Lung (tissue), 11 donors: ENCODE measurements at regions not wholly inside any gene's neighbourhood (a gene's known extent, or its start where the extent isn't known, plus 50 kb on each side); places are given as distances from the start of the nearest gene placed in this dataset.

ENCODE experiments used
- ATAC-seq: fragments of 200-7000 bp; cut with Tn5 transposase; one replicate; pipeline ENCODE4 v1.9.1; 2020; ENCODE audit warnings: moderate number of reproducible peaks; ENCODE audit not compliant: insufficient read depth, low FRiP score
- DNase-seq, 3 donors: peaks; one replicate each; pipeline ENCODE4 v3.0.0-alpha.2; 2013 to 2017
- H3K27ac ChIP-seq, 2 donors: one replicate each; pipeline ENCODE4 v1.5.1; 2013; ENCODE audit warnings: mild to moderate bottlenecking in 2 of 2, moderate library complexity in 2 of 2, control low read depth in 1 of 2, inconsistent platforms in 1 of 2, low read depth in 1 of 2, low read length in 1 of 2
- H3K27me3 ChIP-seq, 3 donors: one replicate each; pipeline ENCODE4 v1.5.1; 2013; ENCODE audit warnings: low read length in 2 of 3; ENCODE audit not compliant: control insufficient read depth in 3 of 3, insufficient read depth in 3 of 3
- H3K36me3 ChIP-seq, 4 donors: one replicate each; pipeline ENCODE4 v1.5.1; 2013; ENCODE audit warnings: low read length in 4 of 4, mild to moderate bottlenecking in 1 of 4, moderate library complexity in 1 of 4; ENCODE audit not compliant: control insufficient read depth in 4 of 4, insufficient read depth in 4 of 4
- H3K4me1 ChIP-seq, 5 donors: one replicate each; pipeline ENCODE4 v1.5.1; 2013; ENCODE audit warnings: low read length in 5 of 5, mild to moderate bottlenecking in 2 of 5, moderate library complexity in 1 of 5; ENCODE audit not compliant: control insufficient read depth in 5 of 5, insufficient read depth in 5 of 5
- H3K4me3 ChIP-seq: one replicate; pipeline ENCODE4 v1.5.1; 2013; ENCODE audit warnings: mild to moderate bottlenecking, control low read depth, moderate library complexity
- H3K9ac ChIP-seq, 2 donors: one replicate each; pipeline ENCODE4 v1.5.1; 2013; ENCODE audit warnings: low read length in 2 of 2, control low read depth in 1 of 2; ENCODE audit not compliant: insufficient read depth in 1 of 2
- H3K9me3 ChIP-seq, 4 donors: one replicate each; pipeline ENCODE4 v1.5.1; 2013; ENCODE audit warnings: low read length in 3 of 4, mild to moderate bottlenecking in 1 of 4, moderate library complexity in 1 of 4; ENCODE audit not compliant: control insufficient read depth in 4 of 4, insufficient read depth in 3 of 4
- WGBS, 2 donors: extraction: QIAGEN DNeasy Blood & Tissue Kit; methylation state at CpG; one replicate each; pipeline ENCODE4 v1.1.7; 2013; 5-methylcytosine and 5-hydroxymethylcytosine counted together
- TF ChIP-seq, protein P1 (sequence below): IDR thresholded peaks from 2 replicates; pipeline ENCODE4 v1.5.1; 2012; ENCODE audit warnings: mild to moderate bottlenecking; ENCODE audit errors: control extremely low read depth, extremely low read depth
- donor health status: control.
- donor health status: control.
- donor health status: Bipolar disorder and iron deficiency.
- donor health status: healthy.
- donor health status: DM: yes; HTN: yes; CAD: no.

DNA sequence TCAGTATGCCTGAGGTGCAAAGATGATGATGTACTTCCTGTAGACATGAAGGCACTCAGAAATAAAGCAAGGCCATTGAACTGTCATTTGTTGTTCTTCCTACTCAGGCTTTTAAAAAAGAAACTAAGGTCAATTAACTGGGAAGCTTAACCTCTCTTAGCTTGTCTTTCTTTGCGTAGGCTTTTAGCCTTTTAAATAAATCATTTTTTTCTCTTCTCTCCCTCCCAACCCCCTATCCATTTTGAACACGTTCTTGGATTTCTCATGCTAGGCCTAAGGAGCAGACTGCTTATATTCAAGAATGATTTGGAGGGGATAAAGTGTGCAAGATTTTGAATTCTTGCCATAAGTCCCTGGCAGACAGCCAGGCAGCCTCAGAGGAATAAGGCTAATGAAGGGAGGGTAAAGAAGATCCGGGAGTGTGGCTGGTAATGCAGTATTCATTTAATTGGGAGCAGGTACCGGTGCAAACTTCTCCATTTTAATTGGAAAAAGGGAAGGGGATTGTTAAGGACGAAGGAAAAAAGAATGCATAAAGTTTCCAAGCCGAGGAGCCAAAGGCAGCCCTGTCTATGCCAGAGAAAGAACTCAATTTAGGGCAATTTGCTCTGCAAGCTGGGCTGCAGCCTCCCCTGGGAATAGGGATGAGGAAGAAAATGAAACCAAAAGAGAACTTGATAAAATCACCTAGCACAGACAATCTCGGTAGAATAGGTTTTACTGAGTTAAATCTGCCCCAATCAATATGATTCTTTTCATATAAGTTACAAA lies 343.8 kb upstream of the MMS22L start:
- Histone ChIP-seq H3K27me3 (no peaks in the 10 kb centered on the region), H3K9me3 (no peaks in the 10 kb centered on the region), H3K27ac (no peak overlapping the region), H3K4me1 (peaks cover 0 to 6% (median 0%) of the 10 kb centered on the region in 5 donors), H3K36me3 (no peaks in the 10 kb centered on the region), H3K9ac (no peak overlapping the region), H3K4me3 (no peak overlapping the region)
- 44 to 71% methylated on average over 7 of the region's 7 CpGs for WGBS, 2 donors
- DNase-seq (peak; percentile 78 to 88 (median 86)), ATAC-seq (no peak)
- TF ChIP-seq, protein P1, sequence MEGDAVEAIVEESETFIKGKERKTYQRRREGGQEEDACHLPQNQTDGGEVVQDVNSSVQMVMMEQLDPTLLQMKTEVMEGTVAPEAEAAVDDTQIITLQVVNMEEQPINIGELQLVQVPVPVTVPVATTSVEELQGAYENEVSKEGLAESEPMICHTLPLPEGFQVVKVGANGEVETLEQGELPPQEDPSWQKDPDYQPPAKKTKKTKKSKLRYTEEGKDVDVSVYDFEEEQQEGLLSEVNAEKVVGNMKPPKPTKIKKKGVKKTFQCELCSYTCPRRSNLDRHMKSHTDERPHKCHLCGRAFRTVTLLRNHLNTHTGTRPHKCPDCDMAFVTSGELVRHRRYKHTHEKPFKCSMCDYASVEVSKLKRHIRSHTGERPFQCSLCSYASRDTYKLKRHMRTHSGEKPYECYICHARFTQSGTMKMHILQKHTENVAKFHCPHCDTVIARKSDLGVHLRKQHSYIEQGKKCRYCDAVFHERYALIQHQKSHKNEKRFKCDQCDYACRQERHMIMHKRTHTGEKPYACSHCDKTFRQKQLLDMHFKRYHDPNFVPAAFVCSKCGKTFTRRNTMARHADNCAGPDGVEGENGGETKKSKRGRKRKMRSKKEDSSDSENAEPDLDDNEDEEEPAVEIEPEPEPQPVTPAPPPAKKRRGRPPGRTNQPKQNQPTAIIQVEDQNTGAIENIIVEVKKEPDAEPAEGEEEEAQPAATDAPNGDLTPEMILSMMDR: no peak

DNA sequence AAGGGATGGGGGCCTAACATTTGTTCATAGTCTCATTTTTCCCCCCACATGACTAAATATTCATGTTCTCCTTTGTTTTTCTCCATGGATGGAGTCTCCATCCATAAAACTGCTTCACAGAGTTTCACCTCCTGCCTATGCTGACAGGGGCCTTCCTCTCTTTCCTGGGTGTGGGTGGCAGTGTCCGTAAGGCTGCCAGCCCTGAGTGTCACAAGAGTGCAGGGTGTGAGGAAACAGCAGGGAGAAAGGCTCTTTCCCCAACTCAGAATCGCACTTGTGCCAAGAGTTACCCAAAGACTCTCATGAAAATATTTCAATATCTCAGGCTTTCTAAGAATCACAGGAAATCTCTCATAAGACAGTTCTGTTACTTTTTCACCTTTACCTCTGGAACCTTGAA lies 346.2 kb upstream of the MMS22L start:
- TF ChIP-seq, protein P1: no peak
- Histone ChIP-seq H3K4me3 (no peak overlapping the region), H3K27me3 (no peaks in the 10 kb centered on the region), H3K4me1 (peaks cover 0 to 6% (median 0%) of the 10 kb centered on the region in 5 donors), H3K9ac (no peak overlapping the region), H3K9me3 (no peaks in the 10 kb centered on the region), H3K36me3 (no peaks in the 10 kb centered on the region), H3K27ac (no peak overlapping the region)
- ATAC-seq (no peak), DNase-seq (no peak)
- WGBS, 2 donors: 70 to 77% methylated on average over 2 of the region's 2 CpGs

DNA sequence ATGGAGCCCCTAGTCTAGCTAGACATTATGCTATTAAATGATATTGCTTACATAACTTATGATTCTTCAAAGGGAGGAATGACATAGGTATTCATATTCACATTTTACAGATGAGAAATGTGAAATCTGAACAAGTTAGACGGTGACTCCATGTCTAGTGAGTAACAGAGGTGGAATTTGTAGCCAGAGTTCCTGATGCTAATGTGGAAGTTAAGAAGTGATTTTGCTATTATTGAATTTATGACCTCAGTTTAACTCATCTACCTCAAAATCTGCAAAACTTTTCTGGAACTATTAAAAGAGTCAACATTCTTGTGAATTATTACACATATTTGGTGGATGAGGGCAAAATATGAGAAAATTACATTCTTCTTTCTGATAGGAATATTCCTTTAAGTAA lies 347.6 kb upstream of the MMS22L start:
- ATAC-seq (no peak), DNase-seq (no peak)
- no peaks in the 10 kb centered on the region for H3K27me3 ChIP-seq
- H3K9ac ChIP-seq: no peak overlapping the region
- H3K4me3 ChIP-seq: no peak overlapping the region
- H3K9me3 ChIP-seq: no peaks in the 10 kb centered on the region
- TF ChIP-seq, protein P1: no peak
- no peak overlapping the region for H3K27ac ChIP-seq
- H3K4me1 ChIP-seq: peaks cover 0 to 6% (median 0%) of the 10 kb centered on the region in 5 donors
- 77 to 93% methylated on average over 1 of the region's 1 CpG for WGBS, 2 donors
- no peaks in the 10 kb centered on the region for H3K36me3 ChIP-seq

DNA sequence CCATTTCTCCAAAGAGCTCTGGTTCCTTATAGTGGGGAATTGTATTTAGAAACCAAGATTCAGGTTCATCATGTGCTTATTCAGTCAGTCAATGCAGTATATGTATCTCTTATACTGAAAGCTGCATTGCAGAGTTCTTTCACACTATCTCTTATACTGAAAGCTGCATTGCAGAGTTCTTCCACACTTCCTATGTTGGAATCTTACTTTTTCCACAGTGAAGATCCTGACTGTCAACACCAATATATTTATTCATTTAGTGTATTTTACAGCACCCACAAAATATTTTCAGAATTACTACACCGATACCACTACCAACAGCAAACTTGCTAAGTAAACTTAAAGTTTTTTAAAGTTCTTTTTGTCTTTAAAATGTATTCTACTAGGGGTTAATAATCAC lies 349.3 kb upstream of the MMS22L start:
- TF ChIP-seq, protein P1: no peak
- peaks cover 0 to 4% (median 0%) of the 10 kb centered on the region in 4 donors for H3K9me3 ChIP-seq
- DNase-seq (no peak), ATAC-seq (no peak)
- 89 to 92% methylated on average over 1 of the region's 1 CpG for WGBS, 2 donors
- H3K27ac ChIP-seq: no peak overlapping the region
- no peak overlapping the region for H3K4me3 ChIP-seq
- H3K9ac ChIP-seq: no peak overlapping the region
- no peaks in the 10 kb centered on the region for H3K27me3 ChIP-seq
- no peaks in the 10 kb centered on the region for H3K36me3 ChIP-seq
- H3K4me1 ChIP-seq: no peaks in the 10 kb centered on the region
